Suprapubic skin (tissue), 3 donors: ENCODE measurements at regions not wholly inside any gene's neighbourhood (a gene's known extent, or its start where the extent isn't known, plus 50 kb on each side); places are given as distances from the start of the nearest gene placed in this dataset.

ENCODE experiments used
- CTCF ChIP-seq, 2 donors: fragments of 200-600 bp in 1 of 2; fragments of 450-650 bp in 1 of 2; sonication (generic) in 1 of 2; IDR thresholded peaks; one replicate each; pipeline ENCODE4 v1.5.1; 2016 to 2019; ENCODE audit warnings: antibody characterized with exemption in 2 of 2, mild to moderate bottlenecking in 1 of 2, moderate library complexity in 1 of 2
- EP300 ChIP-seq: sonication (generic); formaldehyde crosslinking; IDR thresholded peaks from one replicate; pipeline ENCODE4 v1.6.1; 2017; ENCODE audit warnings: antibody characterized with exemption
- POLR2A ChIP-seq, 2 donors: fragments of 450-650 bp; IDR thresholded peaks; one replicate each; pipeline ENCODE4 v1.6.1; 2017; ENCODE audit warnings: antibody characterized with exemption in 2 of 2, mild to moderate bottlenecking in 2 of 2, moderate library complexity in 2 of 2

- TF ChIP-seq EP300: no peak
- no peak for TF ChIP-seq CTCF (IDR thresholded peaks at IDR 0.05)
- no peak for TF ChIP-seq POLR2A (IDR thresholded peaks at IDR 0.05)
Observed at GRCh38 chr11:91585035-91585801, 639.4 kb upstream of the FAT3 start.
